ENCODE measurements at regions not wholly inside any gene's neighbourhood (a gene's known extent, or its start where the extent isn't known, plus 50 kb on each side); places are given as distances from the start of the nearest gene placed in this dataset.

DNA sequence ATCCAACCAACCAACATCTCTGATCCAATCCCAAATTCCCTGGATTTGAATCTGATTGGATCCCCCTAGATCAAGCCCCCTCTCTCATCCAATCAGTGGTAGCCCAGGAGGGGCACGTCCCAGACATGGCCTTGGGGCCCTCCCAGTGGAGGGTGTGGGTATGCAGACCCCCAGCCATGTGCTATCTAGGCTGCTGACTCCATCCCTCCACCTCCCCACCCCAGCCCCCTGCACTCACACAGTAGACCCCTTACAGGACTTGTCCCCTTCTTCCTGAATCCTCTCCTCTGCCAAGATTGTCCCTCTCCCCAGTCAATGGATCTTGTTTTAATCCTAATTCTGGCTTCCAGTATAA, 153.4 kb downstream of the OAT start:
- Histone ChIP-seq H3K4me1 (no peaks in the 10 kb centered on the region), H3K79me2 (ENCODE audit: low read depth) (no peaks in the 10 kb centered on the region), H3K4me2 (no peak overlapping the region), H4K20me1 (ENCODE audit: low read depth) (no peaks in the 10 kb centered on the region), H3K27ac (no peak overlapping the region), H3K9ac (no peak overlapping the region), H3K9me3 (ENCODE audit: low read depth) (no peaks in the 10 kb centered on the region), H3K27me3 (no peaks in the 10 kb centered on the region), H3F3A (ENCODE audit: low read depth) (no peaks in the 10 kb centered on the region), H3K4me3 (no peak overlapping the region), H2AFZ (replicated peaks) (no peak overlapping the region), H3K36me3 (no peaks in the 10 kb centered on the region)
- no peak for TF ChIP-seq EZH2phosphoT487 (IDR thresholded peaks at IDR 0.05)
- no peak for TF ChIP-seq CTCF (IDR thresholded peaks at IDR 0.05)
- TF ChIP-seq EZH2 (IDR thresholded peaks at IDR 0.05): no peak
- no peak for DNase-seq (ENCODE audit: low spot score)
- H3K36me3 Mint-ChIP-seq: no peaks in the 10 kb centered on the region
- H3K4me1 Mint-ChIP-seq: no peaks in the 10 kb centered on the region
- H3K27ac Mint-ChIP-seq: peak overlapping the region; percentile 86
- no peak overlapping the region for H3K4me3 Mint-ChIP-seq
- no peaks in the 10 kb centered on the region for H3K9me3 Mint-ChIP-seq
- H3K27me3 Mint-ChIP-seq (ENCODE audit: insufficient read depth, low read depth): peaks cover 7% of the 10 kb centered on the region

DNA sequence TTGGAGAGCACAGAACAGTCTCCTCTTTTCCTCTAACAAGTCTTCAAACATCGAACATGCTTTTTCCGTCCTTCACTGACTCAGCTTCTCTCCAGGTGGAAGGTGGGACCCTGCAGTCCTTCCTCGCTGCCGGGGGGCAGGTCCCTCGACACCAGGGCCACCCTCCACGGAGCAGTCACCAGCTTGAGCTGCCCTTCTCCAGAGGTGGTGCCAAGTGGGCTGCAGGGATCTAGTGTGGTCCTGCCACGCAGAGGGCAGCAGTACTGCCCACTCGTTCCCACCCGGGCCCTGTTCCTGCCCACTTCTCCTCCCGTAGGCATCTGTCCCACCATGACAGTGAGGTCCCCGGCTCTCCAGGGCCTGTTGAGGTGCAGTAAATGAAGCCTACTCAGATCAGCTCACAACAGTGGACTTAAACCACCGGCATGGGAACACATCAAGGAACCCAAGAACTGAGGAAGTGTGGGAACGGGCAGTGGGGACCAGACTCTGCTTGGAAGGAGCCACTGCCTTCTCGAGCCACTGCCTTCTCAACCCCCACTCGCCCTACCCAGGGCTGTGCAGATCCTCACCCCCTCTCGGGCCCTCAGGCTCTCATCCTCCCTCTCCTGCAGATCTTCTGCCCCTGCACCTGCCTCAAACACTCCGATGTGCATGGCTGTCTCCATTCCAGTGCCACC, 153.9 kb downstream of the OAT start:
- Mint-ChIP-seq H3K36me3 (no peaks in the 10 kb centered on the region), H3K27ac (peak overlapping the region; percentile 86), H3K4me3 (no peak overlapping the region), H3K27me3 (ENCODE audit: insufficient read depth, low read depth) (peaks cover 9% of the 10 kb centered on the region), H3K9me3 (no peaks in the 10 kb centered on the region), H3K4me1 (no peaks in the 10 kb centered on the region)
- no peak overlapping the region for H3K4me2 ChIP-seq
- no peaks in the 10 kb centered on the region for H4K20me1 ChIP-seq (ENCODE audit: low read depth)
- no peaks in the 10 kb centered on the region for H3K4me1 ChIP-seq
- no peaks in the 10 kb centered on the region for H3K27me3 ChIP-seq
- no peak for DNase-seq (ENCODE audit: low spot score)
- no peaks in the 10 kb centered on the region for H3K36me3 ChIP-seq
- H3K9ac ChIP-seq: no peak overlapping the region
- TF ChIP-seq EZH2phosphoT487 (IDR thresholded peaks at IDR 0.05) (no peak), CTCF (IDR thresholded peaks at IDR 0.05) (no peak), EZH2 (IDR thresholded peaks at IDR 0.05) (no peak)
- H2AFZ ChIP-seq (replicated peaks): no peak overlapping the region
- H3F3A ChIP-seq (ENCODE audit: low read depth): no peaks in the 10 kb centered on the region
- no peaks in the 10 kb centered on the region for H3K79me2 ChIP-seq (ENCODE audit: low read depth)
- no peaks in the 10 kb centered on the region for H3K9me3 ChIP-seq (ENCODE audit: low read depth)
- no peak overlapping the region for H3K27ac ChIP-seq
- H3K4me3 ChIP-seq: no peak overlapping the region

DNA sequence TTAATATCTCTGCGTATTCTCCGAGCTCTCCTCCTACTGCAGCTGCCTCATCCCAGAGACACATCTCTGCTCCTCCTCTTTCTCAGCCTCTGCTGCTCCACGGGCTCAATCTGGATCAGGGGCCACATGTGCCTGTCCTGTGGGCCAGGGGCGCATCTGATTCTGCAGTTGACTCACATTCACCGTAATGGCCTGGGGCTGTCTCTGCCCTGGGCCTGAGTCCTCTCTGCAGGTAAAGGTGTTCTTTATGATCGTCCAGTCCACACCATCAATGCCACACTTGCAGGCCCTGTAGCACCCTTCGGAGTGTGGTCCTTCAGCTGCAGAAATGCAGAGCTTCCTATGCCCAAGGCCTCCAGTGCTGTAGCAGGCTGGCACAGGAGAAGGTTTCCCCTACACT, 154.5 kb downstream of the OAT start:
- no peaks in the 10 kb centered on the region for H4K20me1 ChIP-seq (ENCODE audit: low read depth)
- Mint-ChIP-seq H3K27me3 (ENCODE audit: insufficient read depth, low read depth) (peaks cover 9% of the 10 kb centered on the region), H3K27ac (no peak overlapping the region), H3K36me3 (no peaks in the 10 kb centered on the region), H3K4me3 (no peak overlapping the region), H3K4me1 (no peaks in the 10 kb centered on the region), H3K9me3 (no peaks in the 10 kb centered on the region)
- H3K27me3 ChIP-seq: no peaks in the 10 kb centered on the region
- H3K27ac ChIP-seq: no peak overlapping the region
- H3K9me3 ChIP-seq (ENCODE audit: low read depth): no peaks in the 10 kb centered on the region
- H3K9ac ChIP-seq: no peak overlapping the region
- H2AFZ ChIP-seq (replicated peaks): no peak overlapping the region
- no peaks in the 10 kb centered on the region for H3F3A ChIP-seq (ENCODE audit: low read depth)
- no peak for DNase-seq (ENCODE audit: low spot score)
- no peak overlapping the region for H3K4me3 ChIP-seq
- H3K4me2 ChIP-seq: no peak overlapping the region
- H3K4me1 ChIP-seq: no peaks in the 10 kb centered on the region
- TF ChIP-seq CTCF (IDR thresholded peaks at IDR 0.05) (no peak), EZH2phosphoT487 (IDR thresholded peaks at IDR 0.05) (no peak), EZH2 (IDR thresholded peaks at IDR 0.05) (no peak)
- H3K36me3 ChIP-seq: no peaks in the 10 kb centered on the region
- H3K79me2 ChIP-seq (ENCODE audit: low read depth): no peaks in the 10 kb centered on the region
